Retinal pigment epithelial cell (primary cell): ENCODE measurements at regions not wholly inside any gene's neighbourhood (a gene's known extent, or its start where the extent isn't known, plus 50 kb on each side); places are given as distances from the start of the nearest gene placed in this dataset.

Source experiments
- DNase-seq: peaks from one replicate; pipeline ENCODE4 v3.0.0-alpha.2; 2010; ENCODE audit warnings: low read depth
- H3K4me3 ChIP-seq: 2 replicates; pipeline ENCODE4 v1.5.1; 2011; ENCODE audit warnings: mild to moderate bottlenecking, low read length, control low read depth, moderate library complexity
- TF ChIP-seq, protein P1 (sequence below): conservative IDR thresholded peaks from 2 replicates; pipeline ENCODE4 v1.5.1; 2011; ENCODE audit warnings: low read depth, low read length, control low read depth, inconsistent platforms

GRCh38 chr2:16226381-16226780, 286.0 kb downstream of the MYCN start:
- no peak for DNase-seq
- TF ChIP-seq, protein P1, sequence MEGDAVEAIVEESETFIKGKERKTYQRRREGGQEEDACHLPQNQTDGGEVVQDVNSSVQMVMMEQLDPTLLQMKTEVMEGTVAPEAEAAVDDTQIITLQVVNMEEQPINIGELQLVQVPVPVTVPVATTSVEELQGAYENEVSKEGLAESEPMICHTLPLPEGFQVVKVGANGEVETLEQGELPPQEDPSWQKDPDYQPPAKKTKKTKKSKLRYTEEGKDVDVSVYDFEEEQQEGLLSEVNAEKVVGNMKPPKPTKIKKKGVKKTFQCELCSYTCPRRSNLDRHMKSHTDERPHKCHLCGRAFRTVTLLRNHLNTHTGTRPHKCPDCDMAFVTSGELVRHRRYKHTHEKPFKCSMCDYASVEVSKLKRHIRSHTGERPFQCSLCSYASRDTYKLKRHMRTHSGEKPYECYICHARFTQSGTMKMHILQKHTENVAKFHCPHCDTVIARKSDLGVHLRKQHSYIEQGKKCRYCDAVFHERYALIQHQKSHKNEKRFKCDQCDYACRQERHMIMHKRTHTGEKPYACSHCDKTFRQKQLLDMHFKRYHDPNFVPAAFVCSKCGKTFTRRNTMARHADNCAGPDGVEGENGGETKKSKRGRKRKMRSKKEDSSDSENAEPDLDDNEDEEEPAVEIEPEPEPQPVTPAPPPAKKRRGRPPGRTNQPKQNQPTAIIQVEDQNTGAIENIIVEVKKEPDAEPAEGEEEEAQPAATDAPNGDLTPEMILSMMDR, result no peak
- no peak overlapping the region for H3K4me3 ChIP-seq

GRCh38 chr2:16225545-16225944, 285.2 kb downstream of the MYCN start:
- TF ChIP-seq, protein P1, result no peak
- DNase-seq, result no peak
- no peak overlapping the region for H3K4me3 ChIP-seq

- TF ChIP-seq, protein P1, result no peak
- no peak overlapping the region for H3K4me3 ChIP-seq
- no peak for DNase-seq
Observed at GRCh38 chr2:16225071-16225470, 284.7 kb downstream of the MYCN start.

- H3K4me3 ChIP-seq, result no peak overlapping the region
Observed at GRCh38 chr2:16224298-16225045, 284.1 kb downstream of the MYCN start.

DNA sequence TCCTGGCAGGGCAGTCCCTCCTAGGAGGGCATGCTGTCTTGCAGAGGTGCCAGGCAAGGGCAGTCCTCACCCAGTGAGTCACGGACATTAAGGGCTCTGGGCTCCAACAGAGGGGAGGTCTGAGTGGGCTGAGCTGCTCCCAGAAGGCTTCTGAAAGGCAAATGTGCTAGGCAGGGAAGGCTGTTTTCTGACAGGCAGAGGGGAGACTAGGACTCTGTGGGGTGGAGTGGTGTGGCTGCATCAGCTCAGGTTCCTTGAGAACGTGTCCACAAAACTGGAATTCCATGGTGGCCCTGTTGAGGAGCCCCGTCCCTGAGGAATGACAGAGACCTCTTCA, 283.5 kb downstream of the MYCN start:
- no peak overlapping the region for H3K4me3 ChIP-seq
- no peak for DNase-seq
- TF ChIP-seq, protein P1, result no peak

More at GRCh38 chr2:16224298-16225045, 284.1 kb downstream of the MYCN start:
- TF ChIP-seq, protein P1, result no peak
- DNase-seq, result no peak

DNA sequence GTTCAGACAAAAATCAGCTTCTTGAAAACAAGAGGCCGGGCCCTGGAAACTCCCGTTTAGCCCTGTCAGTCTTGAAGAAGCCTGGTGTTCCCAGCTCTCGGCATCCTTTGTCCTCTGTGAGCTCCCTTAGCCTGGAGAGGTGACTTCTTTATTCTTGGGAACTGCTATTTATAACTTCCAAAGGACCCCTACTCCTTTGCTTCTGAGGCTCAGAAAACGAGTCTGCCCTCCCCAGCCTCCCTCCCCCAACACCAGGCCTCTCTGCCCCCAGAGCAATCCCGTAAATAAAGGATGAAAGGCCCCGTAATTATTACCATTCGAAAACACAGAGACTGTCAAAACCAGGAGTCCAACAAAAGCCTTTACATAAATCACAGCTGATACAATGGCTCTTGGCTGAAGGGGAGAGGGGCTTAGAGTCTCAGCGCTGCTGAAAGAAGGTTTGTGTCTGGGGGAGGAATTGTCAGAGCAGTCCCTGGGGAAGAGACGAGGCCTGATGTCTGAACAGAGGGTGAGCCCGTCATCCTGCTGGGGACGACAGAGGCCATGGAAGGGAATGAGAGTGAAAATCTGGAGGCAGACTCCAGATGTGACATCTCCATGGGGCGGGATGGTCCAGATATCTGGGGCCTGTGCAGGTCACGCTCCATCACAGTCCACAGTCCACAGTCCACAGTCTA, 283.0 kb downstream of the MYCN start:
- no peak overlapping the region for H3K4me3 ChIP-seq
- TF ChIP-seq, protein P1, result no peak
- no peak for DNase-seq

DNA sequence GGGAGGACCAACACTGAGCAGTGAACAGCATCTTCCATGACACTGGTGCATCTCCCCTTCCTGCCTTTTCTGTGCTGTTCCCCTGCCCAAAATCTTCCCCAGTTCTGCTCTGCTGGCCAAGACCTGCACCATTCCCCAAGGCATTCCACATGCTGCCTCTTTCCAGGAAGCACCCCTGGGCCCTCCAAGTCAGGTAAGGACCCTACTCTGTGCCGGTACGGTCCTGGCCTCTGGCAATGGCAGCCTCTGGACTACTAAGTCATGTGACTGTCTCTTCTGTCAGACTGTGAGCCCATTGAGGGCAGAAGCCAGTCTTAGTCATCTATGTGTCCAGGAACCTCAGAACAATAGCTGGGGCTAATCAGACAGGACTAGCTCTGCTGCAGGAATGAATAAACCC, 282.0 kb downstream of the MYCN start:
- TF ChIP-seq, protein P1, result no peak
- H3K4me3 ChIP-seq, result no peak overlapping the region

More for the DNA sequence above, 282.0 kb downstream of the MYCN start:
- DNase-seq, result no peak
